Mammary epithelial cell (primary cell): ENCODE measurements at regions not wholly inside any gene's neighbourhood (a gene's known extent, or its start where the extent isn't known, plus 50 kb on each side); places are given as distances from the start of the nearest gene placed in this dataset.

Experiments
- EZH2 ChIP-seq: IDR thresholded peaks from 2 replicates; pipeline ENCODE4 v1.6.1; 2012; ENCODE audit warnings: low read length, inconsistent platforms, borderline replicate concordance
- TF ChIP-seq, protein P1 (sequence below), 2 donors: IDR thresholded peaks in 1 of 2; conservative IDR thresholded peaks in 1 of 2; 2 replicates each; pipeline ENCODE4 v1.5.1; 2011 to 2012; ENCODE audit warnings: inconsistent platforms in 2 of 2, low read length in 2 of 2, mild to moderate bottlenecking in 2 of 2, control low read depth in 1 of 2, low read depth in 1 of 2; ENCODE audit not compliant: insufficient read depth in 1 of 2; ENCODE audit errors: extremely low read depth in 1 of 2

DNA sequence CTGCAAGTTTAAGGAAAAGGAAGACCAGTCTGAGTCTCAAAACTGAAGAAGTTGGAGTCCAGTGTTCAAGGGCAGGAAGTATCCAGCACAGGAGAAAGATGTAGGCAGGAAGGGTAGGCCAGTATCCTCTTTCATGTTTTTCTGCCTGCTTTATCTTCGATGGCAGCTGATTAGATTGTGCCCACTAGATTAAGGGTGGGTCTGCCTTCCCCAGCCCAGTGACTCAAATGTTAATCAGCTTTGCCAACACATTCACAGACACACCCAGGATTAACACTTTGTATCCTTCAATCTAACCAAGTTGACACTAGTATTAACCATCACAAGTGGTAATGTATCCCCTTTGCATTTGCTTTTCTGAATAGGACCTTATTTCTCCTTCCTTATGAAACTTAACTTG, 535.9 kb upstream of the FTMT start:
- TF ChIP-seq, protein P1, sequence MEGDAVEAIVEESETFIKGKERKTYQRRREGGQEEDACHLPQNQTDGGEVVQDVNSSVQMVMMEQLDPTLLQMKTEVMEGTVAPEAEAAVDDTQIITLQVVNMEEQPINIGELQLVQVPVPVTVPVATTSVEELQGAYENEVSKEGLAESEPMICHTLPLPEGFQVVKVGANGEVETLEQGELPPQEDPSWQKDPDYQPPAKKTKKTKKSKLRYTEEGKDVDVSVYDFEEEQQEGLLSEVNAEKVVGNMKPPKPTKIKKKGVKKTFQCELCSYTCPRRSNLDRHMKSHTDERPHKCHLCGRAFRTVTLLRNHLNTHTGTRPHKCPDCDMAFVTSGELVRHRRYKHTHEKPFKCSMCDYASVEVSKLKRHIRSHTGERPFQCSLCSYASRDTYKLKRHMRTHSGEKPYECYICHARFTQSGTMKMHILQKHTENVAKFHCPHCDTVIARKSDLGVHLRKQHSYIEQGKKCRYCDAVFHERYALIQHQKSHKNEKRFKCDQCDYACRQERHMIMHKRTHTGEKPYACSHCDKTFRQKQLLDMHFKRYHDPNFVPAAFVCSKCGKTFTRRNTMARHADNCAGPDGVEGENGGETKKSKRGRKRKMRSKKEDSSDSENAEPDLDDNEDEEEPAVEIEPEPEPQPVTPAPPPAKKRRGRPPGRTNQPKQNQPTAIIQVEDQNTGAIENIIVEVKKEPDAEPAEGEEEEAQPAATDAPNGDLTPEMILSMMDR (conservative IDR thresholded peaks at IDR 0.05 in 1 of 2, IDR thresholded peaks at IDR 0.05 in 1 of 2; ENCODE audit: extremely low read depth in 1 of 2, insufficient read depth in 1 of 2, low read depth in 1 of 2, low read length in 2 of 2) = no peak
- no peak for TF ChIP-seq EZH2
